Prostate gland (tissue), 2 donors: ENCODE measurements at regions not wholly inside any gene's neighbourhood (a gene's known extent, or its start where the extent isn't known, plus 50 kb on each side); places are given as distances from the start of the nearest gene placed in this dataset.

Experiments
- POLR2A ChIP-seq: fragments of 450-650 bp; IDR thresholded peaks from one replicate; pipeline ENCODE4 v1.6.1; 2016; ENCODE audit warnings: antibody characterized with exemption, mild to moderate bottlenecking
- TF ChIP-seq, protein P1 (sequence below), 4 experiments: fragments of 200-600 bp in 2 of 4; fragments of 450-650 bp in 2 of 4; sonication (generic) in 2 of 4; IDR thresholded peaks; 1 replicate in 3 of 4; 2 replicates in 1 of 4; pipeline ENCODE4 v1.5.1; 2016 to 2019; ENCODE audit warnings: antibody characterized with exemption in 4 of 4, mild to moderate bottlenecking in 2 of 4, moderate library complexity in 2 of 4

DNA sequence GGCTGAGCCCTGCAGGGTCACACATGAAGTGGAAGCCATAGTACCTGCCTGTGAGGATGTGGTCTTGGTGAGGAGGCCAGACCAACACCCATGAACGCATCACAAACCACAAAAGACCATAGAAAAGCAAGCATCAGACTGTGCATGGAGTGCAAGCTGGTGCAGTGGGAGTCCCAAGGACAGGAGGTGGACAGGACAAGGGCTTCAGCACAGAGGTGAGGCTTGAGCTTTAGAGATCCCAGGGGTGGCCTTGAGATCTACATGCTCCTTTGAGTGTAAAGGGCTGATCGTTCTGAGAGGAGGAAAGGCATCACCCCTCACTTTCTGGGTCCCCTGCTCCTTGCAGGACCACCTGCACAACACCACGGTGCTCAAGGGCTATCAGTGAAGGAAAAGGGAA lies 111.9 kb upstream of the F3 start:
- TF ChIP-seq, protein P1, sequence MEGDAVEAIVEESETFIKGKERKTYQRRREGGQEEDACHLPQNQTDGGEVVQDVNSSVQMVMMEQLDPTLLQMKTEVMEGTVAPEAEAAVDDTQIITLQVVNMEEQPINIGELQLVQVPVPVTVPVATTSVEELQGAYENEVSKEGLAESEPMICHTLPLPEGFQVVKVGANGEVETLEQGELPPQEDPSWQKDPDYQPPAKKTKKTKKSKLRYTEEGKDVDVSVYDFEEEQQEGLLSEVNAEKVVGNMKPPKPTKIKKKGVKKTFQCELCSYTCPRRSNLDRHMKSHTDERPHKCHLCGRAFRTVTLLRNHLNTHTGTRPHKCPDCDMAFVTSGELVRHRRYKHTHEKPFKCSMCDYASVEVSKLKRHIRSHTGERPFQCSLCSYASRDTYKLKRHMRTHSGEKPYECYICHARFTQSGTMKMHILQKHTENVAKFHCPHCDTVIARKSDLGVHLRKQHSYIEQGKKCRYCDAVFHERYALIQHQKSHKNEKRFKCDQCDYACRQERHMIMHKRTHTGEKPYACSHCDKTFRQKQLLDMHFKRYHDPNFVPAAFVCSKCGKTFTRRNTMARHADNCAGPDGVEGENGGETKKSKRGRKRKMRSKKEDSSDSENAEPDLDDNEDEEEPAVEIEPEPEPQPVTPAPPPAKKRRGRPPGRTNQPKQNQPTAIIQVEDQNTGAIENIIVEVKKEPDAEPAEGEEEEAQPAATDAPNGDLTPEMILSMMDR (IDR thresholded peaks at IDR 0.05), result no peak
- TF ChIP-seq POLR2A, result no peak
